Neural cell (in vitro differentiated cells): ENCODE measurements at regions not wholly inside any gene's neighbourhood (a gene's known extent, or its start where the extent isn't known, plus 50 kb on each side); places are given as distances from the start of the nearest gene placed in this dataset.

Source experiments
- EZH2 ChIP-seq: fragments of 200-600, 300-800 bp; shearing (Covaris generic), sonication (generic); IDR thresholded peaks from 2 replicates; pipeline ENCODE4 v1.6.1; 2014; ENCODE audit warnings: antibody characterized with exemption, low read length, borderline replicate concordance, mild to moderate bottlenecking; ENCODE audit not compliant: insufficient read depth, poor library complexity, severe bottlenecking
- RAD21 ChIP-seq: fragments of 450-650 bp; conservative IDR thresholded peaks from 2 replicates; pipeline ENCODE4 v1.6.1; 2014; ENCODE audit warnings: antibody characterized with exemption, mild to moderate bottlenecking, moderate library complexity
- REST ChIP-seq: IDR thresholded peaks from 2 replicates; pipeline ENCODE4 v1.6.1; 2012; ENCODE audit warnings: borderline replicate concordance
- TF ChIP-seq, protein P1 (sequence below): fragments of 450-650 bp; IDR thresholded peaks from 2 replicates; pipeline ENCODE4 v1.5.1; 2014; ENCODE audit warnings: antibody characterized with exemption, mild to moderate bottlenecking, moderate library complexity; ENCODE audit not compliant: poor library complexity, severe bottlenecking

GRCh38 chr1:181187337-181188126 is 99.0 kb downstream of the IER5 start:
- TF ChIP-seq, protein P1, sequence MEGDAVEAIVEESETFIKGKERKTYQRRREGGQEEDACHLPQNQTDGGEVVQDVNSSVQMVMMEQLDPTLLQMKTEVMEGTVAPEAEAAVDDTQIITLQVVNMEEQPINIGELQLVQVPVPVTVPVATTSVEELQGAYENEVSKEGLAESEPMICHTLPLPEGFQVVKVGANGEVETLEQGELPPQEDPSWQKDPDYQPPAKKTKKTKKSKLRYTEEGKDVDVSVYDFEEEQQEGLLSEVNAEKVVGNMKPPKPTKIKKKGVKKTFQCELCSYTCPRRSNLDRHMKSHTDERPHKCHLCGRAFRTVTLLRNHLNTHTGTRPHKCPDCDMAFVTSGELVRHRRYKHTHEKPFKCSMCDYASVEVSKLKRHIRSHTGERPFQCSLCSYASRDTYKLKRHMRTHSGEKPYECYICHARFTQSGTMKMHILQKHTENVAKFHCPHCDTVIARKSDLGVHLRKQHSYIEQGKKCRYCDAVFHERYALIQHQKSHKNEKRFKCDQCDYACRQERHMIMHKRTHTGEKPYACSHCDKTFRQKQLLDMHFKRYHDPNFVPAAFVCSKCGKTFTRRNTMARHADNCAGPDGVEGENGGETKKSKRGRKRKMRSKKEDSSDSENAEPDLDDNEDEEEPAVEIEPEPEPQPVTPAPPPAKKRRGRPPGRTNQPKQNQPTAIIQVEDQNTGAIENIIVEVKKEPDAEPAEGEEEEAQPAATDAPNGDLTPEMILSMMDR = no peak
- TF ChIP-seq EZH2 (no peak), REST (no peak), RAD21 (no peak)
